ENCODE measurements at regions not wholly inside any gene's neighbourhood (a gene's known extent, or its start where the extent isn't known, plus 50 kb on each side); places are given as distances from the start of the nearest gene placed in this dataset.

- no peak for TF ChIP-seq YY1 (IDR thresholded peaks at IDR 0.05; ENCODE audit: low read depth)
- no peak for TF ChIP-seq USF1 (IDR thresholded peaks at IDR 0.05)
- no peak for TF ChIP-seq FOXM1 (IDR thresholded peaks at IDR 0.05; ENCODE audit: borderline replicate concordance, low read depth)
- no peak for TF ChIP-seq NFIC (IDR thresholded peaks at IDR 0.05)
- TF ChIP-seq ZBTB7A (IDR thresholded peaks at IDR 0.05; ENCODE audit: low read depth), result no peak
- TF ChIP-seq, protein P1, sequence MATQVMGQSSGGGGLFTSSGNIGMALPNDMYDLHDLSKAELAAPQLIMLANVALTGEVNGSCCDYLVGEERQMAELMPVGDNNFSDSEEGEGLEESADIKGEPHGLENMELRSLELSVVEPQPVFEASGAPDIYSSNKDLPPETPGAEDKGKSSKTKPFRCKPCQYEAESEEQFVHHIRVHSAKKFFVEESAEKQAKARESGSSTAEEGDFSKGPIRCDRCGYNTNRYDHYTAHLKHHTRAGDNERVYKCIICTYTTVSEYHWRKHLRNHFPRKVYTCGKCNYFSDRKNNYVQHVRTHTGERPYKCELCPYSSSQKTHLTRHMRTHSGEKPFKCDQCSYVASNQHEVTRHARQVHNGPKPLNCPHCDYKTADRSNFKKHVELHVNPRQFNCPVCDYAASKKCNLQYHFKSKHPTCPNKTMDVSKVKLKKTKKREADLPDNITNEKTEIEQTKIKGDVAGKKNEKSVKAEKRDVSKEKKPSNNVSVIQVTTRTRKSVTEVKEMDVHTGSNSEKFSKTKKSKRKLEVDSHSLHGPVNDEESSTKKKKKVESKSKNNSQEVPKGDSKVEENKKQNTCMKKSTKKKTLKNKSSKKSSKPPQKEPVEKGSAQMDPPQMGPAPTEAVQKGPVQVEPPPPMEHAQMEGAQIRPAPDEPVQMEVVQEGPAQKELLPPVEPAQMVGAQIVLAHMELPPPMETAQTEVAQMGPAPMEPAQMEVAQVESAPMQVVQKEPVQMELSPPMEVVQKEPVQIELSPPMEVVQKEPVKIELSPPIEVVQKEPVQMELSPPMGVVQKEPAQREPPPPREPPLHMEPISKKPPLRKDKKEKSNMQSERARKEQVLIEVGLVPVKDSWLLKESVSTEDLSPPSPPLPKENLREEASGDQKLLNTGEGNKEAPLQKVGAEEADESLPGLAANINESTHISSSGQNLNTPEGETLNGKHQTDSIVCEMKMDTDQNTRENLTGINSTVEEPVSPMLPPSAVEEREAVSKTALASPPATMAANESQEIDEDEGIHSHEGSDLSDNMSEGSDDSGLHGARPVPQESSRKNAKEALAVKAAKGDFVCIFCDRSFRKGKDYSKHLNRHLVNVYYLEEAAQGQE (IDR thresholded peaks at IDR 0.05; ENCODE audit: low read depth), result no peak
- no peak for TF ChIP-seq RAD21 (IDR thresholded peaks at IDR 0.05; ENCODE audit: low read depth)
- no peak for TF ChIP-seq TCF12 (IDR thresholded peaks at IDR 0.05; ENCODE audit: low read depth)
- TF ChIP-seq EGR1 (IDR thresholded peaks at IDR 0.05), result no peak
Measured at GRCh38 chr6:129943637-129944271, 74.6 kb upstream of the L3MBTL3 start.

DNA sequence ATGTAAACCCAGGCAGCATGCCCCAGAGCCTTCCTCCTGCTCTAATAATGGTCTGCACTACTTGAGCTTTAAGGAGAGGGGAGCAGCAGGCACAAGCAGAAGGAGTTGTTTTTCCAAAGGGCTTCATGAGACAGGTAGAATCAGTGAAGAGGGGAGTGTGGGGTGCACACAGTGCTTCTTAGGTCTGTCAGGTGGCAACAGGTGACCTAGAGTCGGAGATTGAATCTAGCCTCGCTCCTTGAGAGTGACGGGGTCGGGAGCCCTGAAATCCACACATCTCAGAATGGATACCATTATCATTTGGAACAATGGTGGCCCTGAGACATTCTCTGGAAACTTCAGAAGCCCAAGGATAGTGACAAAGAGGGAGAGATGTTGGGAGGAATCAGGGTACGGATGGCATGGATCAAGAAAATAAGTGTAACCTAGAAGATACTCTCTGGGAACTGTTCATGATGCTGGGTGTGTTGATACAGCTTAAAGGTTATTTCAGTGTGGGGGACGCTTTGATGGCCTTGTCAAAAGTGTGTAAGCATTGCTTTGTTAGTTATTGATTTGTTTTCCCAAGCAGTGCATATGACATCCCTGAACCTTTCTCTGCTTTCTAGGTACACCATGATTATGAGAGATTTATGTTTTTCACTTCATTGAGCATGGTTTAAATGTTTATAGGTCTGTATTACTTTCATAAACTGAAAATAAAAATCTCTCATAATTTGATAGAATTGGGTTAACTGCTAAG is 77.8 kb upstream of the L3MBTL3 start:
- TF ChIP-seq EP300 (IDR thresholded peaks at IDR 0.05; ENCODE audit: borderline replicate concordance), result no peak
- no peak for TF ChIP-seq YY1 (IDR thresholded peaks at IDR 0.05; ENCODE audit: low read depth)
- TF ChIP-seq NFIC (IDR thresholded peaks at IDR 0.05), result no peak
- no peak for TF ChIP-seq FOXM1 (IDR thresholded peaks at IDR 0.05; ENCODE audit: borderline replicate concordance, low read depth)
- TF ChIP-seq, protein P2, sequence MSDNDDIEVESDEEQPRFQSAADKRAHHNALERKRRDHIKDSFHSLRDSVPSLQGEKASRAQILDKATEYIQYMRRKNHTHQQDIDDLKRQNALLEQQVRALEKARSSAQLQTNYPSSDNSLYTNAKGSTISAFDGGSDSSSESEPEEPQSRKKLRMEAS (IDR thresholded peaks at IDR 0.05), result no peak
- no peak for TF ChIP-seq EGR1 (IDR thresholded peaks at IDR 0.05)
- TF ChIP-seq TAF1 (IDR thresholded peaks at IDR 0.05; ENCODE audit: low read depth), result no peak
- TF ChIP-seq CREB1 (IDR thresholded peaks at IDR 0.05; ENCODE audit: low read depth), result no peak
- TF ChIP-seq RAD21 (IDR thresholded peaks at IDR 0.05; ENCODE audit: low read depth), result no peak
- TF ChIP-seq ZBTB7A (IDR thresholded peaks at IDR 0.05; ENCODE audit: low read depth), result no peak
- no peak for TF ChIP-seq TEAD4 (IDR thresholded peaks at IDR 0.05)
- TF ChIP-seq, protein P1 (IDR thresholded peaks at IDR 0.05; ENCODE audit: low read depth), result no peak
- no peak for TF ChIP-seq CEBPB (IDR thresholded peaks at IDR 0.05)
- TF ChIP-seq TCF12 (IDR thresholded peaks at IDR 0.05; ENCODE audit: low read depth), result no peak
- no peak for TF ChIP-seq USF1 (IDR thresholded peaks at IDR 0.05)

- no peak for TF ChIP-seq CREB1 (IDR thresholded peaks at IDR 0.05; ENCODE audit: low read depth)
- no peak for TF ChIP-seq CEBPB (IDR thresholded peaks at IDR 0.05)
- no peak for TF ChIP-seq TEAD4 (IDR thresholded peaks at IDR 0.05)
- no peak for TF ChIP-seq FOXM1 (IDR thresholded peaks at IDR 0.05; ENCODE audit: borderline replicate concordance, low read depth)
- no peak for TF ChIP-seq TCF12 (IDR thresholded peaks at IDR 0.05; ENCODE audit: low read depth)
Measured at GRCh38 chr6:129938249-129939020, 77.3 kb upstream of the TMEM244 start.

DNA sequence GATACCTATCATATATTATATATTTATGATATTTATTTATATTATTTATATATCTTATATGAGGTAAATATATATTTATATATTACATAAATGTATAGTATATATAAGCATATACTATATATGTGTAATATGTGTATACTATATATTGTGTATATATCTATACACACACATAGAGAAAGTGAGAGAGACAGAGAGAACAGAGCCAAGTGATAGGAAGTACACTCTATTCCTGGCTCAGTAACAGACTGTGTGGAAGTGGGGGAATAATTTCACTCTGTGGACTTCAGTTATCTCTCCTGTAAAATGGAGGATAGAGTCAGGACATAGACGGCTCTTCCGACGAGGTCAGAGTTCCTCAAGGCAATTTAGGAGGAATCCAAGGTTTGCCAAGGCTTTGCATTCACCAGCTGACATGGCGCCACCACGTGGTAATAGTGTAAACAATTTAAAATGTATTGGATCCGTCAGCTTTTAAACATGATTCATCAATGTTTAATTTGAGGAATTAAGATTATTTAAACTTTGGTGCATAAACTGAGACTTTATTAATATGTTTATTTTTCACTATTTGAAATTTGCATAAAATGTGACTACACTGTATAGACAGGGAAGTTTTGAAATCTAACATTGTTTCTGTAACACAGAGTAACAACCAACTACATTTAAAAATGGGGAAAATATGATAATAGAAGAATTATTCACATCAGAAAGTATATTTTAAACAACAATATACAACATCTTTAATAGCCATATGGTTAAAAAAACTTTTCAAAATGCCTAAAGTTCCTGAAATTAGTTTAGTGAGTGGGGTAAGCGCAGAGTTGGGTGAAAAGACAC is 75.4 kb upstream of the TMEM244 start:
- no peak for TF ChIP-seq EGR1 (IDR thresholded peaks at IDR 0.05)
- TF ChIP-seq USF1 (IDR thresholded peaks at IDR 0.05), result 0 out of 2 replicates have a peak, but pooled peaks have one; percentile 25
- TF ChIP-seq, protein P1 (IDR thresholded peaks at IDR 0.05; ENCODE audit: low read depth), result no peak
- peak; percentile 79 for TF ChIP-seq RAD21 (IDR thresholded peaks at IDR 0.05; ENCODE audit: low read depth)
- TF ChIP-seq FOXM1 (IDR thresholded peaks at IDR 0.05; ENCODE audit: borderline replicate concordance, low read depth), result no peak
